GM21367 (cell line): ENCODE measurements at regions not wholly inside any gene's neighbourhood (a gene's known extent, or its start where the extent isn't known, plus 50 kb on each side); places are given as distances from the start of the nearest gene placed in this dataset.

Experiments
- ATAC-seq: cut with Tn5 transposase; IDR thresholded peaks from one replicate; pipeline ENCODE4 v1.9.1; 2021; ENCODE audit not compliant: unreplicated experiment

- ATAC-seq: no peak
These were observed 515.5 kb upstream of the NOX3 start for GRCh38 chr6:155970876-155971708.

GRCh38 chr6:155970472-155970871 is 514.8 kb upstream of the NOX3 start:
- ATAC-seq: no peak

- no peak for ATAC-seq
These were observed 513.3 kb upstream of the NOX3 start for GRCh38 chr6:155968921-155969320.

GRCh38 chr6:155967322-155967721 is 511.7 kb upstream of the NOX3 start:
- no peak for ATAC-seq

DNA sequence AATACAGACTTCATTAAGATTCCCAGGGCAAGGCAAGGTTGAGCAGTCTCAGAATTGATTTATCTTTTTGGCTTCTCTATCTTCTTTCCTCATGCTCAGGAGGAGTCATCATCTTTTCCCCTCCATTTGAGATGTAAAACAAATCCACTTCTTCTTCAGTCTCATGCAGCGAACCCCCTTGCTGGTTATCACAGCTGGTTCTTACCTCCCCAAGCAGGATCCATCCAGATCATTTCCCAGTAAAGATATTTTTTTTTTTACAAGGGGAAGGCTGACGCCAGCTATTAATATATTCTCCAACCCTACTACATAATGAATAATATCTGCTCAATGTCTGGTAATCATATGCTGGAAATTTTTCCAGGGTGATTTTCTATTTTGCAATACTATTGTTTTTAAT is 508.9 kb upstream of the NOX3 start:
- no peak for ATAC-seq

GRCh38 chr6:155962276-155962675 is 506.6 kb upstream of the NOX3 start:
- no peak for ATAC-seq

DNA sequence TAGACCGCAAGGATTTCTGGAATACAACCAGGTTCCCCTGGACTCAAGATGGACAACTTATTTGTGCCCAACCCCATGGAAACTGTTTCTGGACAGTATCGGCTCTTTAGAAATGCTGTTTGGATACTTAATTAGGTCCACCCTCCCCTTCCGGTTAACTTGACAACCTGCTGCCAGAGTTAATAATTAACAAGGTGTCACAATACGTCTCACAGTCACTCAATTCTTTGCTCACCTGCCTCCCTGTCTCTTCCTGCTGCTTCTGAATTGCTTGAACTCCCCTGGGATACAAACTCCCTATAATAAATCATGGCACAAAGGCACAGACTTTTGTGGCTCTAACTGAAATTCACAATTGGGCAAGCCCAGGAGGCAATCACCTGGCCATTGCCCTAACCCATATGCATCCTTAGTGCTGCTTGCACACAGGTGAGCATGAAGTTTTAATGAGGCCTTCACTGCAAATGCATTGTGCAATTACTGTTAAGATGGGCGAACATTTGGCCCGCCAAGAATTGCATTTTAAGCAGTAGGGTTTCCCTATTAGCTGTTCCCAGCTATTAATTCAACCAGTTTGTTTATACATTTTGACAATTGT is 504.4 kb upstream of the NOX3 start:
- no peak for ATAC-seq

- ATAC-seq: no peak
These were observed 502.9 kb upstream of the NOX3 start for GRCh38 chr6:155958550-155958949.

GRCh38 chr6:155955038-155955437 is 499.4 kb upstream of the NOX3 start:
- ATAC-seq: no peak

- ATAC-seq: no peak
These were observed 498.5 kb upstream of the NOX3 start for GRCh38 chr6:155954149-155954548.

- ATAC-seq: no peak
These were observed 493.6 kb upstream of the NOX3 start for GRCh38 chr6:155949256-155949655.

GRCh38 chr6:155946860-155947259 is 491.2 kb upstream of the NOX3 start:
- no peak for ATAC-seq

DNA sequence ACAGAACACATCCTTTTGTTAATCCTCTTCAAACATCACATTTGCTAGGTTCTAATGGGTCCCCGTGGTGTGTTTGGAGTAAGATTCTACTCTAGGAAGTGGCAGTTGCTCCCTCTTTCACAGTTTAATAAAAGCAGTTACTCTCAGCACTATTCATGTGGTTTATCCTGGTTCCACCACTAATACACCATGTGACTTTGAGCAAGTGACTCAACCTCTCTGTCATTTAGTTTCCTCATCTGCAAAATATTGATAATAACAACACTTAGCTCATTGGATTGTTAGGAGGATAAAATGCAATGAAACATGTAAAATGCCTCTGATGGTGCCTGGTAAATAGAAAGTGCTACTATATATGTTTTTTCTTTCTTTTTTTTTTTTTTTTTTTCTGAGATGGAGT is 488.0 kb upstream of the NOX3 start:
- ATAC-seq: no peak

DNA sequence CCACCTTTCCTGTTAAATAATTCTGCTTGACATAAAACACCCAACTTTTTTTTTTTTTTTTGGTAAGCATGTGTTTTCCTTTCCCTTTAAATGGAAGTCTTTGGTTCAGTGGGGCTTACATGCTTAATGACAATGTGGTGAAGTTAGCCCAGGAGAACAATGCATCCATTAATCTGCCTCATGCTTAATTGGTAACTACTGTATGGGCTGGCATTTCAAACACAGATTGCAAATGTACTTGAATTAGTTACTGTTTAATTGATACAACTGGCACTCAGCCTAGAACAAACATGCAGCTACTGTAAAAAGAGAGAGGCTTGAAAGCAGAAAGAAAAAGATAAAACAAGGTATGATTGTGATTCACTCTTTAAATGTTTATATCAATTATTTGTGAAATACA is 483.6 kb upstream of the NOX3 start:
- no peak for ATAC-seq

- ATAC-seq: no peak
These were observed 480.9 kb upstream of the NOX3 start for GRCh38 chr6:155936551-155936950.

DNA sequence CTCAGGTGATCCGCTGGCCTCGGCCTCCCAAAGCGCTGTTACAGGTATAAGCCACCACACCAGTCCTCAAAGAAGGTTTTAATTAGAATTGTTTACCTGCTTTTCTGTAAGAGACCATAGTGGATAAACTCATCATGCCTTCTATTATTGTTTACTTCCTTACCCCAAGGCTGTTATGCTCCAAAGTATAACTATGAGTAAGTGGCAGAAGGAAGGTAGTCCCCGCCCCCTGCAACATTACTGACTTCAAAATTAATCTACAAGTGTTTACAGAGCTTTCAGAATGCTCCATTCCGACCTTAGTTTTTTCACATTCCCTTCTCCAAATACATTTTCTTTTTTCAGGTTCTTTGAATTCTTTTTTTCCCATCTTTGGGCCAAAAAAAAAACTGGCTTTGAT is 480.5 kb upstream of the NOX3 start:
- ATAC-seq: no peak

DNA sequence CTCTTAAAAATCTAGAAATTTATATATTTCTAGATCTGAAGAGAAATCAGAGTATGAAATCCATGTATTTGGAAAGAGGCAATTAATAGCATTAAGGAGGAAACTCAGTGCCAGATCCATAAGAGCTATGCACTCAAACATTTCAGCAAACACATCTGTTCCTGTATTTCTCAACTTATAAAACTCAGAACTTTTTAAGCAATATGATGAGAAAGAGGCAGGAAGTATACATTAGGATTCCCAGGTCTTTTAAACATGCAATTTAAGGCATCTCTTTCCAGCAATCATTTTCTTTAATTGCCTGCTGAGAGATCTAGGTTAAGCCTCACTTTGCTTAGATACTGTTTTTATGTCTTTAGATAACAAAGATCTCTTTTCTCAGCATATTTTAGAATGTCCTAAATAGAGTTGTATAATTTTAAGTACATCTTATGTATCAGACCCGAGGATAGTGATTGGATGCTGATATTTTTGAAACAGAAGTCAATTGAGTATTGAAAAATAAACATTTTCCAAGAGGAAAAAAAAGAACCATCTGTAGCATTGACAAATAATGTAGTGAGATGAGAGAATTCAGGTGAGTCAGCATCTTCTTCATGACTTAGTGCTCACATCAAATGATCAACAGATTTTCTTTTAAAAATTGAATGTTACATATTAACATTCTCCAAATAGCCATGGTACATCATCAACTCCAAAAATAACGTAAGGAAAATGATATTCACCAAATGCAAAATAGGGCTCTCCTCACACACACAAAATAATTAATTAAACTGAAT is 461.4 kb upstream of the NOX3 start:
- no peak for ATAC-seq

GRCh38 chr6:155915651-155916050 is 460.0 kb upstream of the NOX3 start:
- ATAC-seq: no peak

GRCh38 chr6:155913816-155914215 is 458.2 kb upstream of the NOX3 start:
- ATAC-seq: no peak

GRCh38 chr6:155909710-155910109 is 454.1 kb upstream of the NOX3 start:
- no peak for ATAC-seq

DNA sequence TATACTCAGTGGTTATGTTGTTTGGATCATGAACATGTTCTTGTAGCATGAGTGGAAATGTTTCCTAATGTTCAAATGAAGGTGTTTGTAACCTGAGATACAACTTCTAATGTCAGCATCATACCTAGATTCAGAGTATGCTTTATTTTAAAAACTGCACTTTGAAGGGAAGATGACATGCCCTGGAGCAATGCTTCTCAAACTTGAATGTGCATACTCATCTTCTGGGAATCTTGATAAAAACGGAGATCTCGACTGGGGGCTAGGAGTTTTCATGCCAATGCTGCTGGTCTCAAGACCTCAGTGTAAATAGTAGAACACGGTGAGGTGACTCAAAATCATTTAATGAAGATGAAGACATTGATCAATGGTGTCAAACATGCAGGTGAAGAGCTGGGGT is 440.0 kb upstream of the NOX3 start:
- ATAC-seq: no peak

GRCh38 chr6:155894758-155895157 is 439.1 kb upstream of the NOX3 start:
- no peak for ATAC-seq
